NCI-H128 (cell line): ENCODE measurements at regions not wholly inside any gene's neighbourhood (a gene's known extent, or its start where the extent isn't known, plus 50 kb on each side); places are given as distances from the start of the nearest gene placed in this dataset.

Source experiments
- DNase-seq: peaks from one replicate; lab custom pipeline; 2025; ENCODE audit not compliant: unreplicated experiment; lab: John Stamatoyannopoulos, UW

GRCh38 chr5:144103611-144104485 is 66.6 kb downstream of the YIPF5 start:
- DNase-seq, result no peak

- no peak for DNase-seq
Observed at GRCh38 chr5:144105371-144105770, 65.1 kb downstream of the YIPF5 start.

GRCh38 chr5:144108131-144108530 is 62.3 kb downstream of the YIPF5 start:
- DNase-seq, result no peak
